Fibroblast of mammary gland (primary cell): ENCODE measurements at regions not wholly inside any gene's neighbourhood (a gene's known extent, or its start where the extent isn't known, plus 50 kb on each side); places are given as distances from the start of the nearest gene placed in this dataset.

Experiments used
- DNase-seq: peaks from one replicate; pipeline ENCODE4 v3.0.0-alpha.2; 2010; ENCODE audit warnings: low read depth
- H3K4me3 ChIP-seq: 2 replicates; pipeline ENCODE4 v1.5.1; 2011; ENCODE audit warnings: low read depth, mild to moderate bottlenecking, low read length, moderate library complexity; ENCODE audit not compliant: control insufficient read depth
- CTCF ChIP-seq: conservative IDR thresholded peaks from 2 replicates; pipeline ENCODE4 v1.5.1; 2011; ENCODE audit warnings: low read depth, low read length, inconsistent platforms; ENCODE audit not compliant: control insufficient read depth, insufficient read depth

GRCh38 chr2:20111311-20112131 lies 60.1 kb upstream of the LAPTM4A start:
- peak; percentile 27 for DNase-seq
- TF ChIP-seq CTCF: no peak
- H3K4me3 ChIP-seq: no peak overlapping the region

GRCh38 chr2:20110876-20111275 lies 59.4 kb upstream of the LAPTM4A start:
- no peak for DNase-seq
- no peak overlapping the region for H3K4me3 ChIP-seq
- TF ChIP-seq CTCF: no peak

- no peak overlapping the region for H3K4me3 ChIP-seq
- no peak for DNase-seq
- TF ChIP-seq CTCF: no peak
Measured at GRCh38 chr2:20110383-20110782, 59.0 kb upstream of the LAPTM4A start.

- no peak overlapping the region for H3K4me3 ChIP-seq
- TF ChIP-seq CTCF: no peak
- DNase-seq: peak; percentile 82
Measured at GRCh38 chr2:20108655-20109396, 57.4 kb upstream of the LAPTM4A start.

GRCh38 chr2:20107776-20108175 lies 56.3 kb upstream of the LAPTM4A start:
- no peak overlapping the region for H3K4me3 ChIP-seq
- TF ChIP-seq CTCF: no peak
- DNase-seq: peak; percentile 29

GRCh38 chr2:20107352-20107751 lies 55.9 kb upstream of the LAPTM4A start:
- H3K4me3 ChIP-seq: no peak overlapping the region
- no peak for TF ChIP-seq CTCF
- no peak for DNase-seq
